Naive thymus-derived CD4-positive, alpha-beta T cell (primary cell): ENCODE measurements at regions not wholly inside any gene's neighbourhood (a gene's known extent, or its start where the extent isn't known, plus 50 kb on each side); places are given as distances from the start of the nearest gene placed in this dataset.
A peak's percentile ranks its signal among the peaks of the same experiment; 100 is the strongest.
"Not testable (repeated sequence)": the region's sequence is repeated elsewhere in the genome, so short reads cannot be mapped to it uniquely, and the experiment has no call there.

ENCODE experiments used
- ATAC-seq: fragments of 150-1000 bp; cut with Tn5 transposase; 2 replicates; pipeline ENCODE4 v1.10.0; 2021; ENCODE audit warnings: mild to moderate bottlenecking, moderate library complexity
- CTCF ChIA-PET: fragments of 350-600 bp; sonication (Branson Sonifier 250); formaldehyde crosslinking; loops from one replicate; lab custom pipeline; 2021; ENCODE audit warnings: antibody characterized with exemption; lab: Charles Lee
- POLR2A ChIA-PET: fragments of 350-600 bp; sonication (Branson Sonifier 250); formaldehyde crosslinking; loops from one replicate; lab custom pipeline; 2021; ENCODE audit warnings: antibody characterized with exemption, inconsistent platforms; lab: Charles Lee
- DNase-seq, 9 donors: peaks; one replicate each; pipeline versions ENCODE4 v3.0.0 to v3.0.0-alpha.2; 2020 to 2022; ENCODE audit warnings: mixed read lengths in 1 of 9
- H3K27ac ChIP-seq: one replicate; pipeline ENCODE4 v1.7.0; 2013; ENCODE audit warnings: mild to moderate bottlenecking, low read depth, low read length, moderate library complexity
- H3K27me3 ChIP-seq, 2 donors: one replicate each; pipeline ENCODE4 v1.7.0; 2013; ENCODE audit warnings: low read length in 2 of 2, mild to moderate bottlenecking in 2 of 2, moderate library complexity in 2 of 2; ENCODE audit not compliant: control insufficient read depth in 2 of 2, insufficient read depth in 2 of 2
- H3K36me3 ChIP-seq, 3 experiments: 1 replicate in 2 of 3; 2 replicates in 1 of 3; pipeline ENCODE4 v1.7.0; 2013; ENCODE audit warnings: low read length in 3 of 3, mild to moderate bottlenecking in 3 of 3, moderate library complexity in 1 of 3; ENCODE audit not compliant: insufficient read depth in 3 of 3, control insufficient read depth in 2 of 3
- H3K4me1 ChIP-seq, 2 donors: one replicate each; pipeline ENCODE4 v1.7.0; 2013; ENCODE audit warnings: low read length in 2 of 2, mild to moderate bottlenecking in 2 of 2, moderate library complexity in 1 of 2; ENCODE audit not compliant: control insufficient read depth in 2 of 2, insufficient read depth in 2 of 2
- H3K4me3 ChIP-seq: 2 replicates; pipeline ENCODE4 v1.7.0; 2013; ENCODE audit warnings: mild to moderate bottlenecking, low read length
- H3K9me3 ChIP-seq, 3 experiments: 1 replicate in 2 of 3; 2 replicates in 1 of 3; pipeline ENCODE4 v1.7.0; 2013; ENCODE audit warnings: low read length in 3 of 3; ENCODE audit not compliant: control insufficient read depth in 2 of 3
- H3K27ac Mint-ChIP-seq, 9 donors: one replicate each; pipeline ENCODE4 v1.8.0; 2020 to 2022; ENCODE audit warnings: mixed read lengths in 9 of 9, mild to moderate bottlenecking in 8 of 9, moderate library complexity in 5 of 9, inconsistent platforms in 2 of 9
- H3K27me3 Mint-ChIP-seq, 5 donors: one replicate each; pipeline ENCODE4 v1.8.0; 2021 to 2022; ENCODE audit warnings: mixed read lengths in 5 of 5, mild to moderate bottlenecking in 1 of 5
- H3K36me3 Mint-ChIP-seq, 5 donors: one replicate each; pipeline ENCODE4 v1.8.0; 2020 to 2022; ENCODE audit warnings: mixed read lengths in 5 of 5, mild to moderate bottlenecking in 3 of 5, inconsistent platforms in 1 of 5
- H3K4me1 Mint-ChIP-seq, 7 donors: one replicate each; pipeline ENCODE4 v1.8.0; 2020 to 2022; ENCODE audit warnings: mixed read lengths in 7 of 7, mild to moderate bottlenecking in 3 of 7, inconsistent platforms in 1 of 7
- H3K4me3 Mint-ChIP-seq, 10 donors: one replicate each; pipeline ENCODE4 v1.8.0; 2020 to 2022; ENCODE audit warnings: mild to moderate bottlenecking in 10 of 10, mixed read lengths in 10 of 10, moderate library complexity in 6 of 10, inconsistent platforms in 2 of 10
- H3K9me3 Mint-ChIP-seq, 11 donors: one replicate each; pipeline ENCODE4 v1.8.0; 2020 to 2022; ENCODE audit warnings: mixed read lengths in 11 of 11, mild to moderate bottlenecking in 4 of 11, inconsistent platforms in 1 of 11, moderate library complexity in 1 of 11
- intact Hi-C, 2 donors: fragments of 100-400 bp; cut with micrococcal nuclease; formaldehyde crosslinking; loops; one replicate each; pipeline ENCODE4 v1.15.1; 2023

GRCh38 chr2:2587354-2587753 is 256.3 kb upstream of the MYT1L start:
- no peak for DNase-seq
- H3K27ac ChIP-seq: no peak overlapping the region
- ChIA-PET CTCF (no interaction called here), POLR2A (no interaction called here)
- peaks cover 0 to 10% (median 0%) of the 10 kb centered on the region in 5 donors for H3K27me3 Mint-ChIP-seq
- ATAC-seq: no peak
- no peak overlapping the region for H3K27ac Mint-ChIP-seq
- H3K9me3 ChIP-seq: no peaks in the 10 kb centered on the region
- intact Hi-C loops: no loop called here
- H3K4me1 Mint-ChIP-seq: no peaks in the 10 kb centered on the region
- no peaks in the 10 kb centered on the region for H3K4me1 ChIP-seq
- peaks cover 0 to 1% (median 0%) of the 10 kb centered on the region in 5 donors for H3K36me3 Mint-ChIP-seq
- no peak overlapping the region for H3K4me3 Mint-ChIP-seq
- no peaks in the 10 kb centered on the region for H3K27me3 ChIP-seq
- no peaks in the 10 kb centered on the region for H3K36me3 ChIP-seq
- no peak overlapping the region for H3K4me3 ChIP-seq
- peaks cover 0 to 13% (median 2%) of the 10 kb centered on the region in 11 donors for H3K9me3 Mint-ChIP-seq

GRCh38 chr2:2586931-2587330 is 255.9 kb upstream of the MYT1L start:
- Mint-ChIP-seq H3K4me1 (no peaks in the 10 kb centered on the region), H3K27ac (no peak overlapping the region), H3K9me3 (peaks cover 0 to 11% (median 2%) of the 10 kb centered on the region in 11 donors), H3K27me3 (peaks cover 0 to 10% (median 0%) of the 10 kb centered on the region in 5 donors), H3K36me3 (no peaks in the 10 kb centered on the region), H3K4me3 (no peak overlapping the region)
- H3K9me3 ChIP-seq: no peaks in the 10 kb centered on the region
- POLR2A ChIA-PET: no interaction called here
- intact Hi-C loops: no loop called here
- no peaks in the 10 kb centered on the region for H3K36me3 ChIP-seq
- no peaks in the 10 kb centered on the region for H3K4me1 ChIP-seq
- DNase-seq (no peak), ATAC-seq (no peak)
- CTCF ChIA-PET: no interaction called here
- no peak overlapping the region for H3K4me3 ChIP-seq
- H3K27ac ChIP-seq: no peak overlapping the region
- H3K27me3 ChIP-seq: no peaks in the 10 kb centered on the region

GRCh38 chr2:2586068-2586776 is 255.1 kb upstream of the MYT1L start:
- H3K27me3 ChIP-seq: no peaks in the 10 kb centered on the region
- H3K4me1 ChIP-seq: no peaks in the 10 kb centered on the region
- Mint-ChIP-seq H3K4me3 (no peak overlapping the region), H3K36me3 (no peaks in the 10 kb centered on the region), H3K27me3 (peaks cover 0 to 10% (median 0%) of the 10 kb centered on the region in 5 donors), H3K27ac (no peak overlapping the region), H3K9me3 (peaks cover 0 to 11% (median 0%) of the 10 kb centered on the region in 11 donors), H3K4me1 (no peaks in the 10 kb centered on the region)
- H3K4me3 ChIP-seq: no peak overlapping the region
- no peaks in the 10 kb centered on the region for H3K36me3 ChIP-seq
- intact Hi-C loops: no loop called here
- CTCF ChIA-PET: no interaction called here
- ATAC-seq: no peak
- H3K9me3 ChIP-seq: no peaks in the 10 kb centered on the region
- POLR2A ChIA-PET: no interaction called here
- no peak overlapping the region for H3K27ac ChIP-seq
- DNase-seq: peak in 1 of 9 donors; percentile 3

GRCh38 chr2:2582998-2583545 is 252.0 kb upstream of the MYT1L start:
- Histone ChIP-seq H3K4me3 (no peak overlapping the region), H3K27me3 (no peaks in the 10 kb centered on the region), H3K27ac (no peak overlapping the region), H3K4me1 (no peaks in the 10 kb centered on the region), H3K36me3 (no peaks in the 10 kb centered on the region), H3K9me3 (no peaks in the 10 kb centered on the region)
- Mint-ChIP-seq H3K27me3 (peaks cover 0 to 16% (median 4%) of the 10 kb centered on the region in 5 donors), H3K27ac (no peak overlapping the region), H3K36me3 (no peaks in the 10 kb centered on the region), H3K9me3 (peaks cover 0 to 11% (median 0%) of the 10 kb centered on the region in 11 donors), H3K4me1 (no peaks in the 10 kb centered on the region), H3K4me3 (no peak overlapping the region)
- intact Hi-C loops: no loop called here
- DNase-seq (no peak), ATAC-seq (no peak)
- CTCF ChIA-PET: interaction anchor here (0.5 kb wide), 1 partner anchor 79 kb away, joined by 3 read pairs; no protein-coding TSS in a partner anchor
- POLR2A ChIA-PET: no interaction called here

GRCh38 chr2:2581331-2582159 is 250.5 kb upstream of the MYT1L start:
- Mint-ChIP-seq H3K27ac (no peak overlapping the region), H3K27me3 (peaks cover 0 to 16% (median 4%) of the 10 kb centered on the region in 5 donors), H3K9me3 (peaks cover 0 to 11% (median 0%) of the 10 kb centered on the region in 11 donors), H3K4me1 (no peaks in the 10 kb centered on the region), H3K36me3 (no peaks in the 10 kb centered on the region), H3K4me3 (no peak overlapping the region)
- POLR2A ChIA-PET: no interaction called here
- no peak overlapping the region for H3K4me3 ChIP-seq
- DNase-seq (no peak), ATAC-seq (no peak)
- H3K36me3 ChIP-seq: no peaks in the 10 kb centered on the region
- no peaks in the 10 kb centered on the region for H3K4me1 ChIP-seq
- no peak overlapping the region for H3K27ac ChIP-seq
- H3K9me3 ChIP-seq: no peaks in the 10 kb centered on the region
- intact Hi-C loops: no loop called here
- no peaks in the 10 kb centered on the region for H3K27me3 ChIP-seq
- CTCF ChIA-PET: no interaction called here

- H3K27ac Mint-ChIP-seq, H3K4me3 Mint-ChIP-seq, intact Hi-C loops, H3K36me3 ChIP-seq, H3K36me3 Mint-ChIP-seq, POLR2A ChIA-PET, H3K4me3 ChIP-seq, H3K4me1 Mint-ChIP-seq, H3K27ac ChIP-seq, H3K4me1 ChIP-seq, H3K27me3 ChIP-seq, DNase-seq, ATAC-seq, CTCF ChIA-PET, H3K9me3 ChIP-seq: not testable (repeated sequence)
- Mint-ChIP-seq H3K9me3 (peaks cover 0 to 11% (median 0%) of the 10 kb centered on the region in 11 donors), H3K27me3 (peaks cover 0 to 12% (median 4%) of the 10 kb centered on the region in 5 donors)
Observed at GRCh38 chr2:2580841-2581240, 249.8 kb upstream of the MYT1L start.
